H1 (cell line): ENCODE measurements at regions not wholly inside any gene's neighbourhood (a gene's known extent, or its start where the extent isn't known, plus 50 kb on each side); places are given as distances from the start of the nearest gene placed in this dataset.

Experiments
- CTCF ChIA-PET: fragments of 300-600 bp; sonication (Branson Sonifier 250); formaldehyde crosslinking; loops from one replicate; lab custom pipeline; 2021; ENCODE audit not compliant: partially characterized antibody; lab: Charles Lee
- POLR2A ChIA-PET: fragments of 300-600 bp; sonication (Branson Sonifier 250); formaldehyde crosslinking; loops from one replicate; lab custom pipeline; 2021; ENCODE audit warnings: inconsistent platforms; ENCODE audit not compliant: partially characterized antibody; lab: Charles Lee
- DNase-seq, 2 experiments: peaks; one replicate each; pipeline versions ENCODE4 v3.0.0 to v3.0.0-alpha.2; 2010 to 2022; ENCODE audit warnings: low spot score in 2 of 2, low read depth in 1 of 2, mixed read lengths in 1 of 2
- FAIRE-seq: peaks from 2 replicates; lab custom pipeline; 2011; peaks lifted over from hg19 to GRCh38; lab: Jason Lieb, UNC
- H2AFZ ChIP-seq: 2 replicates; pipeline ENCODE4 v1.8.1; 2012; ENCODE audit warnings: low read length, inconsistent platforms
- H2AK5ac ChIP-seq: 2 replicates; pipeline ENCODE4 v1.6.1; 2013; ENCODE audit warnings: low read depth, low read length
- H2BK120ac ChIP-seq: replicated peaks from 2 replicates; pipeline ENCODE3; 2013; ENCODE audit warnings: low read depth, low read length, inconsistent platforms
- H2BK12ac ChIP-seq: 2 replicates; pipeline ENCODE4 v1.6.1; 2013; ENCODE audit warnings: low read depth, low read length
- H2BK15ac ChIP-seq: 2 replicates; pipeline ENCODE4 v1.6.1; 2013; ENCODE audit warnings: low read length
- H2BK20ac ChIP-seq: 2 replicates; pipeline ENCODE4 v1.6.1; 2013; ENCODE audit warnings: low read length
- H2BK5ac ChIP-seq: 2 replicates; pipeline ENCODE4 v1.6.1; 2013; ENCODE audit warnings: low read depth, low read length
- H3K14ac ChIP-seq: 2 replicates; pipeline ENCODE4 v1.6.1; 2013; ENCODE audit warnings: inconsistent platforms; ENCODE audit not compliant: insufficient read length
- H3K18ac ChIP-seq: 2 replicates; pipeline ENCODE4 v1.6.1; 2013; ENCODE audit warnings: low read length; ENCODE audit errors: extremely low read depth
- H3K23ac ChIP-seq: 2 replicates; pipeline ENCODE4 v1.6.1; 2013; ENCODE audit warnings: inconsistent platforms; ENCODE audit not compliant: insufficient read length
- H3K23me2 ChIP-seq: 2 replicates; pipeline ENCODE4 v1.6.1; 2013; ENCODE audit warnings: low read depth, low read length
- H3K27ac ChIP-seq: 2 replicates; pipeline ENCODE4 v1.6.1; 2011; ENCODE audit warnings: low read depth, low read length, inconsistent platforms
- H3K27me3 ChIP-seq, 4 experiments: replicated peaks in 1 of 4; 1 replicate in 1 of 4; 2 replicates in 3 of 4; pipeline versions ENCODE4 v1.6.1 to v1.8.1; 2011 to 2013; ENCODE audit warnings: low read length in 3 of 4, mild to moderate bottlenecking in 3 of 4, inconsistent platforms in 2 of 4, mixed read lengths in 2 of 4, moderate library complexity in 1 of 4; ENCODE audit not compliant: control insufficient read depth in 3 of 4, insufficient read depth in 3 of 4; ENCODE audit errors: extremely low read depth in 1 of 4
- H3K36me3 ChIP-seq, 4 experiments: 2 replicates each; pipeline versions ENCODE4 v1.6.1 to v1.8.1; 2011 to 2013; ENCODE audit warnings: mild to moderate bottlenecking in 4 of 4, low read length in 3 of 4, moderate library complexity in 2 of 4, control low read depth in 1 of 4, inconsistent platforms in 1 of 4; ENCODE audit not compliant: insufficient read depth in 4 of 4, control insufficient read depth in 2 of 4
- H3K4ac ChIP-seq: replicated peaks from 2 replicates; pipeline ENCODE3; 2013; ENCODE audit warnings: low read length, low read depth, mixed read lengths, inconsistent platforms; ENCODE audit not compliant: insufficient read length
- H3K4me1 ChIP-seq, 4 experiments: replicated peaks in 1 of 4; 1 replicate in 1 of 4; 2 replicates in 3 of 4; pipeline versions ENCODE4 v1.6.1 to v1.8.1; 2011 to 2013; ENCODE audit warnings: low read length in 3 of 4, inconsistent platforms in 2 of 4, mixed read lengths in 1 of 4; ENCODE audit not compliant: insufficient read depth in 4 of 4, control insufficient read depth in 3 of 4
- H3K4me2 ChIP-seq, 2 experiments: 2 replicates each; pipeline versions ENCODE4 v1.6.1 to v1.8.1; 2011 to 2013; ENCODE audit warnings: low read depth in 2 of 2, low read length in 2 of 2, control low read depth in 1 of 2, inconsistent platforms in 1 of 2, mild to moderate bottlenecking in 1 of 2; ENCODE audit not compliant: insufficient read depth in 1 of 2
- H3K4me3 ChIP-seq, 4 experiments: fragments of 200-600, 300-600 bp in 1 of 4; sonication (generic), shearing (Covaris generic), sonication (Bioruptor Twin) in 1 of 4; 2 replicates each; pipeline versions ENCODE4 v1.5.1 to v1.8.1; 2011 to 2016; ENCODE audit warnings: low read length in 4 of 4, low read depth in 3 of 4, control low read depth in 2 of 4, inconsistent platforms in 2 of 4, mild to moderate bottlenecking in 2 of 4, mixed read lengths in 1 of 4, moderate library complexity in 1 of 4; ENCODE audit not compliant: insufficient read depth in 2 of 4; ENCODE audit errors: extremely low read depth in 1 of 4
- H3K56ac ChIP-seq: replicated peaks from 2 replicates; pipeline ENCODE3; 2013; ENCODE audit warnings: low read depth, mild to moderate bottlenecking, mixed read lengths, low read length, inconsistent platforms; ENCODE audit not compliant: insufficient read length
- H3K79me1 ChIP-seq: 2 replicates; pipeline ENCODE4 v1.6.1; 2013; ENCODE audit warnings: low read depth, low read length, control low read depth
- H3K79me2 ChIP-seq, 2 experiments: 2 replicates each; pipeline versions ENCODE4 v1.6.1 to v1.8.1; 2012 to 2013; ENCODE audit warnings: low read length in 2 of 2, mild to moderate bottlenecking in 2 of 2, inconsistent platforms in 1 of 2; ENCODE audit not compliant: insufficient read depth in 2 of 2, control insufficient read depth in 1 of 2
- H3K9ac ChIP-seq, 4 experiments: replicated peaks in 1 of 4; 1 replicate in 1 of 4; 2 replicates in 3 of 4; pipeline versions ENCODE4 v1.6.1 to v1.8.1; 2011 to 2013; ENCODE audit warnings: low read depth in 3 of 4, low read length in 3 of 4, control low read depth in 2 of 4, mild to moderate bottlenecking in 2 of 4, moderate library complexity in 2 of 4, inconsistent platforms in 1 of 4; ENCODE audit errors: extremely low read depth in 1 of 4
- H3K9me3 ChIP-seq, 2 experiments: 2 replicates each; pipeline versions ENCODE4 v1.6.1 to v1.8.1; 2012 to 2013; ENCODE audit warnings: mild to moderate bottlenecking in 2 of 2, moderate library complexity in 2 of 2, control low read depth in 1 of 2, inconsistent platforms in 1 of 2, low read depth in 1 of 2, low read length in 1 of 2, mixed read lengths in 1 of 2; ENCODE audit not compliant: insufficient read depth in 2 of 2
- H4K20me1 ChIP-seq, 2 experiments: replicated peaks in 1 of 2; 2 replicates each; pipeline versions ENCODE3 to v1.8.1; 2011 to 2013; ENCODE audit warnings: inconsistent platforms in 2 of 2, low read length in 2 of 2, mild to moderate bottlenecking in 1 of 2; ENCODE audit not compliant: insufficient read depth in 2 of 2, control insufficient read depth in 1 of 2
- H4K5ac ChIP-seq: 2 replicates; pipeline ENCODE4 v1.6.1; 2013; ENCODE audit warnings: low read length, low read depth, mixed read lengths, inconsistent platforms; ENCODE audit not compliant: insufficient read length
- H4K8ac ChIP-seq: 2 replicates; pipeline ENCODE4 v1.8.0; 2013; ENCODE audit warnings: mild to moderate bottlenecking, moderate library complexity, low read length, inconsistent platforms; ENCODE audit not compliant: insufficient read depth; ENCODE audit errors: extremely low read depth
- H4K91ac ChIP-seq: replicated peaks from 2 replicates; pipeline ENCODE3; 2013; ENCODE audit warnings: low read length, mixed read lengths, inconsistent platforms; ENCODE audit not compliant: insufficient read length
- BCL11A ChIP-seq, 2 experiments: IDR thresholded peaks; one replicate each; pipeline ENCODE4 v1.6.1; 2011; ENCODE audit warnings: low read depth in 2 of 2, low read length in 2 of 2, mild to moderate bottlenecking in 2 of 2
- CREB1 ChIP-seq: IDR thresholded peaks from 2 replicates; pipeline ENCODE4 v1.6.1; 2012; ENCODE audit warnings: inconsistent platforms
- EP300 ChIP-seq, 2 experiments: IDR thresholded peaks; 1 replicate in 1 of 2; 2 replicates in 1 of 2; pipeline ENCODE4 v1.6.1; 2011 to 2012; ENCODE audit warnings: low read depth in 2 of 2, low read length in 2 of 2, mild to moderate bottlenecking in 2 of 2, borderline replicate concordance in 1 of 2, inconsistent platforms in 1 of 2, moderate library complexity in 1 of 2
- FOSL1 ChIP-seq: IDR thresholded peaks from 2 replicates; pipeline ENCODE4 v1.6.1; 2011; ENCODE audit warnings: mild to moderate bottlenecking, low read depth, low read length, moderate library complexity; ENCODE audit not compliant: insufficient read depth
- HDAC6 ChIP-seq: IDR thresholded peaks from one replicate; pipeline ENCODE4 v1.7.1; 2012; ENCODE audit warnings: low read depth, mild to moderate bottlenecking, inconsistent platforms, low read length, moderate library complexity
- JUND ChIP-seq: IDR thresholded peaks from 2 replicates; pipeline ENCODE4 v1.6.1; 2011; ENCODE audit warnings: mild to moderate bottlenecking, improper control_type of control experiment, low read length
- PHF8 ChIP-seq: fragments of 200-600 bp; sonication (generic); conservative IDR thresholded peaks from 2 replicates; pipeline ENCODE4 v1.7.1; 2012; ENCODE audit warnings: low read depth, mild to moderate bottlenecking, inconsistent platforms, low read length, moderate library complexity
- SP1 ChIP-seq: IDR thresholded peaks from 2 replicates; pipeline ENCODE4 v1.6.1; 2011; ENCODE audit warnings: low read depth, low read length
- SP4 ChIP-seq: IDR thresholded peaks from 2 replicates; pipeline ENCODE4 v1.6.1; 2012; ENCODE audit warnings: low read length, inconsistent platforms
- SUZ12 ChIP-seq: fragments of 200-600 bp; sonication (generic); IDR thresholded peaks from 2 replicates; pipeline ENCODE4 v1.6.1; 2012; ENCODE audit warnings: mild to moderate bottlenecking, inconsistent platforms, low read length, moderate library complexity, mixed read lengths
- TAF7 ChIP-seq: optimal IDR thresholded peaks from 2 replicates; pipeline ENCODE3; 2011; ENCODE audit warnings: low read depth, mild to moderate bottlenecking, inconsistent platforms, low read length, moderate library complexity, borderline replicate concordance
- TBP ChIP-seq: IDR thresholded peaks from 2 replicates; pipeline ENCODE4 v1.6.1; 2011; ENCODE audit warnings: low read depth, low read length, improper control_type of control experiment
- ZNF274 ChIP-seq: IDR thresholded peaks from 2 replicates; pipeline ENCODE4 v1.7.0; 2012; ENCODE audit warnings: low read length, borderline replicate concordance; ENCODE audit errors: extremely low read depth
- TF ChIP-seq, protein P1 (sequence below): IDR thresholded peaks from 2 replicates; pipeline ENCODE4 v1.6.1; 2012; ENCODE audit warnings: inconsistent platforms

DNA sequence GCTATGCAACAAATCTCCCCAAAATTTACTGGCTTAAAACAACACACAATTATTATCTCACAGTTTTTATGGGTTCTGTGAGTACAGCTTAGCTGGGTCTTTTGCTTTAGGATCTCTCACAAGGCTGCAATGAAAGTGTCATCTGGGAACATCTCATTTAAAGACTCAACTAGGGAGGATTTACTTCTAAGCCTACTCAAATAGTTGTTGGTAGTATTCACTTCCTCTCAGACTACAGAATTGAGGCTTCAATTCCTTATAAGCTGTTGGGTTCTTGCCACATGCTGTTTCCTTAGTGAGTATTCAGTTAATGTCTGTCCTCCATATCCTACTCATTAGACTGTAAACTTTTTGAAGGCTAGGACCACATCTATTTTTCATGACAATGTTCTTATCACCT, 72.3 kb downstream of the MDH1 start:
- Histone ChIP-seq H3K23me2 (no peaks in the 10 kb centered on the region), H3K27ac (no peak overlapping the region), H4K5ac (no peak overlapping the region), H3K23ac (no peak overlapping the region), H3K36me3 (no peaks in the 10 kb centered on the region), H3K9me3 (no peaks in the 10 kb centered on the region), H3K4ac (no peak overlapping the region), H2BK15ac (no peak overlapping the region), H3K18ac (no peak overlapping the region), H3K79me1 (no peaks in the 10 kb centered on the region), H4K8ac (no peak overlapping the region), H2BK120ac (no peak overlapping the region), H3K4me1 (no peaks in the 10 kb centered on the region; a peak in 1 of 7 replicates), H3K4me2 (no peak overlapping the region), H2AFZ (no peak overlapping the region), H3K9ac (no peak overlapping the region), H3K27me3 (no peaks in the 10 kb centered on the region), H3K56ac (no peak overlapping the region), H2BK12ac (no peak overlapping the region), H2AK5ac (no peak overlapping the region), H3K79me2 (no peaks in the 10 kb centered on the region), H4K91ac (no peak overlapping the region), H4K20me1 (no peaks in the 10 kb centered on the region), H2BK20ac (no peak overlapping the region), H3K14ac (no peak overlapping the region), H3K4me3 (no peak overlapping the region), H2BK5ac (no peak overlapping the region)
- FAIRE-seq (no peak), DNase-seq (no peak)
- ChIA-PET POLR2A (no interaction called here), CTCF (interaction anchor here (2.6 kb wide), 1 partner anchor 38 kb away, joined by 9 read pairs; no protein-coding TSS in a partner anchor)
- TF ChIP-seq JUND (no peak), SUZ12 (no peak), PHF8 (no peak), SP1 (no peak), CREB1 (no peak), SP4 (no peak), ZNF274 (no peak), EP300 (IDR thresholded peaks at IDR 0.05; ENCODE audit: borderline replicate concordance in 1 of 2, low read depth in 2 of 2, low read length in 2 of 2) (no peak), BCL11A (IDR thresholded peaks at IDR 0.05; ENCODE audit: low read depth in 2 of 2, low read length in 2 of 2) (no peak), TAF7 (no peak), TBP (no peak), FOSL1 (no peak), HDAC6 (no peak)
- TF ChIP-seq, protein P1, sequence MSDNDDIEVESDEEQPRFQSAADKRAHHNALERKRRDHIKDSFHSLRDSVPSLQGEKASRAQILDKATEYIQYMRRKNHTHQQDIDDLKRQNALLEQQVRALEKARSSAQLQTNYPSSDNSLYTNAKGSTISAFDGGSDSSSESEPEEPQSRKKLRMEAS, result no peak
